BE2C (cell line): ENCODE measurements at regions not wholly inside any gene's neighbourhood (a gene's known extent, or its start where the extent isn't known, plus 50 kb on each side); places are given as distances from the start of the nearest gene placed in this dataset.
A peak's percentile ranks its signal among the peaks of the same experiment; 100 is the strongest.

Experiments
- DNase-seq: peaks from one replicate; pipeline ENCODE4 v3.0.0-alpha.2; 2020
- H3K27me3 ChIP-seq: fragments of 250-450 bp; sonication (Bioruptor Pico); 2 replicates; pipeline ENCODE4 v1.5.1; 2020; ENCODE audit warnings: mild to moderate bottlenecking
- H3K36me3 ChIP-seq: fragments of 250-450 bp; sonication (Bioruptor Pico); 2 replicates; pipeline ENCODE4 v1.5.1; 2020; ENCODE audit warnings: mild to moderate bottlenecking
- H3K4me1 ChIP-seq: fragments of 250-450 bp; sonication (Bioruptor Pico); 2 replicates; pipeline ENCODE4 v1.5.1; 2020
- H3K4me3 ChIP-seq: 2 replicates; pipeline ENCODE4 v1.5.1; 2011; ENCODE audit warnings: low read depth, low read length
- H3K9me3 ChIP-seq: fragments of 250-450 bp; sonication (Bioruptor Pico); 2 replicates; pipeline ENCODE4 v1.5.1; 2020
- TF ChIP-seq, protein P1 (sequence below): IDR thresholded peaks from 2 replicates; pipeline ENCODE4 v1.5.1; 2012; ENCODE audit warnings: mild to moderate bottlenecking, low read depth, low read length

DNA sequence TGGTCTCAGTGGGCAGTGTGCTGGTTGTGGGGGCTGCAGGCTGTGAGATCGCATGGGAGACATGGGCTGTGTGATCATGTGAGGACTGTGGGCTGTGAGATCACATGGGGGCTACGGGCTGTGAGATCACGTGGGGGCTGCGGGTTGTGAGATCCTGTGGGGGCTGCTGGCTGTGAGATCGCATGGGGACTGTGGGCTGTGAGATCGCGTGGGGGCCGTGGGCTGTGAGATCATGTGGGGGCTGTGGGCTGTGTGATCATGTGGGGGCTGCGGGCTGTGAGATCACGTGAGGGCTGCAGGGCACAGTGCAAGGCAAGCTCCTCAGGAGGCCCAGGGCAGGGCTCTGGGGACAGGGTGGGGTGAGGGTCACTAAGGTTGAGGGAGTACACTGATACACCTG is 140.5 kb upstream of the CST7 start:
- TF ChIP-seq, protein P1, sequence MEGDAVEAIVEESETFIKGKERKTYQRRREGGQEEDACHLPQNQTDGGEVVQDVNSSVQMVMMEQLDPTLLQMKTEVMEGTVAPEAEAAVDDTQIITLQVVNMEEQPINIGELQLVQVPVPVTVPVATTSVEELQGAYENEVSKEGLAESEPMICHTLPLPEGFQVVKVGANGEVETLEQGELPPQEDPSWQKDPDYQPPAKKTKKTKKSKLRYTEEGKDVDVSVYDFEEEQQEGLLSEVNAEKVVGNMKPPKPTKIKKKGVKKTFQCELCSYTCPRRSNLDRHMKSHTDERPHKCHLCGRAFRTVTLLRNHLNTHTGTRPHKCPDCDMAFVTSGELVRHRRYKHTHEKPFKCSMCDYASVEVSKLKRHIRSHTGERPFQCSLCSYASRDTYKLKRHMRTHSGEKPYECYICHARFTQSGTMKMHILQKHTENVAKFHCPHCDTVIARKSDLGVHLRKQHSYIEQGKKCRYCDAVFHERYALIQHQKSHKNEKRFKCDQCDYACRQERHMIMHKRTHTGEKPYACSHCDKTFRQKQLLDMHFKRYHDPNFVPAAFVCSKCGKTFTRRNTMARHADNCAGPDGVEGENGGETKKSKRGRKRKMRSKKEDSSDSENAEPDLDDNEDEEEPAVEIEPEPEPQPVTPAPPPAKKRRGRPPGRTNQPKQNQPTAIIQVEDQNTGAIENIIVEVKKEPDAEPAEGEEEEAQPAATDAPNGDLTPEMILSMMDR, result no peak
- H3K27me3 ChIP-seq, result no peaks in the 10 kb centered on the region
- H3K4me1 ChIP-seq, result no peaks in the 10 kb centered on the region
- no peak overlapping the region for H3K4me3 ChIP-seq
- H3K36me3 ChIP-seq, result no peaks in the 10 kb centered on the region
- DNase-seq, result no peak
- no peaks in the 10 kb centered on the region for H3K9me3 ChIP-seq

DNA sequence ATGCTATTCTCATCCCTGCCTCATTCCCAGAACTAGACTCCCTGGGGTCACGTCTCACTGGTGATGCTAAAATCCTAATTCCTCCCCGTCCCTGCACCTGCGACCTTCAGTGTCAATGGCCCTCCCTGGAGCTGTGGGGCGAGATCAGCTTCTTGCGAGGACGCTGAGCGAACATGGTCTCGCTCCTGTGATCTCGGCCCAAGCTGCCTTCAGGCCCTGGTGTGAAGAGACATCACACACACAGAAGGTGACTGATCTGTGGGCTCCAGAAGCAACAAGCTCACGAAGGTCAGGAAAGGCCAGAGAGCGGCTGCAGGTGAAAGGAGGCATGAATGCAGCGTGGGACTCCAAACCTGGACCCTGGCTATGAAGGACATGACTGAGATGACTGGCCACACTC is 139.5 kb upstream of the CST7 start:
- H3K36me3 ChIP-seq, result no peaks in the 10 kb centered on the region
- no peak for DNase-seq
- no peaks in the 10 kb centered on the region for H3K4me1 ChIP-seq
- no peaks in the 10 kb centered on the region for H3K9me3 ChIP-seq
- no peaks in the 10 kb centered on the region for H3K27me3 ChIP-seq
- TF ChIP-seq, protein P1, result no peak
- no peak overlapping the region for H3K4me3 ChIP-seq

- peak; percentile 28 for DNase-seq
- no peaks in the 10 kb centered on the region for H3K36me3 ChIP-seq
- no peaks in the 10 kb centered on the region for H3K4me1 ChIP-seq
- no peak overlapping the region for H3K4me3 ChIP-seq
- no peaks in the 10 kb centered on the region for H3K9me3 ChIP-seq
- TF ChIP-seq, protein P1, result no peak
- H3K27me3 ChIP-seq, result 0 out of 2 replicates have a peak, but pooled peaks cover 3% of the 10 kb centered on the region
These were observed 138.2 kb upstream of the CST7 start for GRCh38 chr20:24810676-24811407.

DNA sequence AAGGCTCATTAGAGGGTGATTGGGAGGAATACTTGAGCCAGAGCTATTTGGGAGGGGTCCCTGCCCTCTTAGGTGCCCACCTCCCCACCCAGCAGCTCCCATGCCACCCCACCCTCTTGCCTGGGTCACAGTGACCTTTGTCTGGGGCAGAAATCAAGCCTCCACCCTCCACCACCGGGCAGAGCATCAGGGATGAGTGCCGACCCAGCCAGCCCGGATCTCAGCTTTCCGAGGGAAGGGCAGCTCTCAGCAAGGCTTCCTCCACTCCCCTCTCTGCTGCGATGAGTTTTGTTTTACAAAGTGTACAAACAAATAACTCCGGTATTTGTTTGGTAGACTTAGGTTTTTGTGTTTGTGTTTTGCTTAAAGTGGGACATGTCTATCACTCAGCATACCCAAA is 136.7 kb upstream of the CST7 start:
- Histone ChIP-seq H3K4me3 (no peak overlapping the region), H3K36me3 (no peaks in the 10 kb centered on the region), H3K9me3 (no peaks in the 10 kb centered on the region), H3K4me1 (no peaks in the 10 kb centered on the region), H3K27me3 (0 out of 2 replicates have a peak, but pooled peaks cover 6% of the 10 kb centered on the region)
- no peak for DNase-seq
- TF ChIP-seq, protein P1, result no peak

DNA sequence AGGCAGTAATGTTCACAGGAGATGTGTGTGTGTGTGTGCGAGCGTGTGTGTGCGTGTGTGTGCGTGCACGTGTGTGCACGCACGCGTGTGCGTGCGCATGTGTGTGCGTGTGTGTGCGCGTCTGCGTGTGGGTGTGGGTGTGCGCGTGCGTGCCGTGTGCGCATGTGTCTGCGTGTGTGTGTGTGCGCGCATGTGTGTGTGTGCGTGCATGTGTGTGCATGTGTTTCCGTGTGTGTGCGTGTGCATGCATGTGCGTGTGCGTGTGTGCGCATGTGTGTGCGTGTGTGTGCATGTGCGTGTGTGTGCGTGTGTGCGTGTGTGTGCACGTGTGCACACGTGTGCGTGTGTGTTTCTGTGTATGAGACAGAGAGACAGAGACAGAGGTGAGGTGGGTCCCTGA is 136.0 kb upstream of the CST7 start:
- no peaks in the 10 kb centered on the region for H3K9me3 ChIP-seq
- TF ChIP-seq, protein P1, result no peak
- H3K4me3 ChIP-seq, result no peak overlapping the region
- no peaks in the 10 kb centered on the region for H3K4me1 ChIP-seq
- no peak for DNase-seq
- no peaks in the 10 kb centered on the region for H3K36me3 ChIP-seq
- 0 out of 2 replicates have a peak, but pooled peaks cover 7% of the 10 kb centered on the region for H3K27me3 ChIP-seq

DNA sequence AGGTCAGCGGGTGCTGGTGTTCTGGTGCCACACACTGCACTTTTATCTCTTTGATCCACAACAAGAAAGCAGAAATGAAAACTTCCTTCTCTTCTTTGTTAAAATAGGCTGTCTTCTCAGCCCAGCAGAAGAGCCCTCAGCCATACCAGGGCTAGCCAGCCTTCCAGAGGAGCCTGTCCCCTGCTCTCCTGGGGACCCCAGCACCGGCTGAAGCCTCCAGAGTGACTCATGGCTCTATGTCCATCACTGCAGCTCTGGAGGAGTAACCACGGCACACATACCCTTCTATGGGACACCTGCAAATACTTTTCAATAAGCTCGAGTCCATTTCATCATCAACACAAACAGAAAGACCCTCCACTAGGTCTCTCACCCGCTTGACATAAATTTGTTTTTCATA is 135.6 kb upstream of the CST7 start:
- TF ChIP-seq, protein P1, result no peak
- 0 out of 2 replicates have a peak, but pooled peaks cover 7% of the 10 kb centered on the region for H3K27me3 ChIP-seq
- H3K9me3 ChIP-seq, result no peaks in the 10 kb centered on the region
- H3K4me1 ChIP-seq, result no peaks in the 10 kb centered on the region
- H3K4me3 ChIP-seq, result no peak overlapping the region
- DNase-seq, result no peak
- H3K36me3 ChIP-seq, result no peaks in the 10 kb centered on the region
